Activated CD8-positive, alpha-beta T cell treated with anti-CD3 and anti-CD28 coated beads for 36 hours (primary cell): ENCODE measurements at regions not wholly inside any gene's neighbourhood (a gene's known extent, or its start where the extent isn't known, plus 50 kb on each side); places are given as distances from the start of the nearest gene placed in this dataset.
"Not testable (repeated sequence)": the region's sequence is repeated elsewhere in the genome, so short reads cannot be mapped to it uniquely, and the experiment has no call there.

ENCODE experiments used
- ATAC-seq: fragments of 200-7000 bp; cut with Tn5 transposase; one replicate; pipeline ENCODE4 v1.10.0; 2021; ENCODE audit warnings: mild to moderate bottlenecking, moderate library complexity
- CTCF ChIA-PET: fragments of 350-600 bp; sonication (Branson Sonifier 250); formaldehyde crosslinking; loops from one replicate; lab custom pipeline; 2021; ENCODE audit warnings: antibody characterized with exemption; lab: Charles Lee
- POLR2A ChIA-PET: fragments of 350-600 bp; sonication (Branson Sonifier 250); formaldehyde crosslinking; loops from one replicate; lab custom pipeline; 2021; ENCODE audit warnings: antibody characterized with exemption; lab: Charles Lee
- DNase-seq: peaks from one replicate; pipeline ENCODE4 v3.0.0-alpha.2; 2020
- H3K27ac Mint-ChIP-seq: one replicate; pipeline ENCODE4 v1.8.0; 2021; ENCODE audit warnings: mild to moderate bottlenecking, mixed read lengths
- H3K27me3 Mint-ChIP-seq: one replicate; pipeline ENCODE4 v1.8.0; 2021; ENCODE audit warnings: mixed read lengths
- H3K36me3 Mint-ChIP-seq: one replicate; pipeline ENCODE4 v1.8.0; 2021; ENCODE audit warnings: low read depth, mixed read lengths
- H3K4me1 Mint-ChIP-seq: one replicate; pipeline ENCODE4 v1.8.0; 2021; ENCODE audit warnings: low read depth, mixed read lengths
- H3K4me3 Mint-ChIP-seq: one replicate; pipeline ENCODE4 v1.8.0; 2021; ENCODE audit warnings: mild to moderate bottlenecking, moderate library complexity, mixed read lengths
- H3K9me3 Mint-ChIP-seq: one replicate; pipeline ENCODE4 v1.8.0; 2021; ENCODE audit warnings: mixed read lengths
- intact Hi-C: fragments of 100-400 bp; cut with micrococcal nuclease; formaldehyde crosslinking; loops from one replicate; pipeline ENCODE4 v1.10.0; 2022
- TF ChIP-seq, protein P1 (sequence below): fragments of 200-600 bp; IDR thresholded peaks from one replicate; pipeline ENCODE4 v1.8.0; 2022; ENCODE audit warnings: antibody characterized with exemption, mild to moderate bottlenecking

DNA sequence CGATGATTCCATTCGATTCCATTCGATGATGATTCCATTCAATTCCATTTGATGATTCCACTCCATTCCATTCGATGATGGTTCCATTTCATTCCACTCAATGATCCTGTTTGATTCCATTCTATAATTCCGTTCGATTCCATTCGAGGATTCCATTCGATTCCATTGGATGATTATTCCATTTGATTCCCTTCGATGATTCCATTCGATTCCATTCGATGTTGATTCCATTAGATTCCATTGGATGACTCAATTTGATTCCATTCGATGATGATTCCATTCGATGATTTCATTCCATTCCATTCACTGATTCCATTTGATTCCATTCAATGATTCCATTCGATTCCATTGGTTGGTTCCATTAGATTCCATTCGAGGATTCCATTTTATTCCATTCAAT lies 1084.4 kb downstream of the RPIA start:
- ATAC-seq (no peak), DNase-seq (no peak)
- H3K9me3 Mint-ChIP-seq = peaks cover 65% of the 10 kb centered on the region
- H3K4me1 Mint-ChIP-seq = no peaks in the 10 kb centered on the region
- H3K27ac Mint-ChIP-seq = no peak overlapping the region
- H3K36me3 Mint-ChIP-seq = peaks cover 33% of the 10 kb centered on the region
- TF ChIP-seq, protein P1, sequence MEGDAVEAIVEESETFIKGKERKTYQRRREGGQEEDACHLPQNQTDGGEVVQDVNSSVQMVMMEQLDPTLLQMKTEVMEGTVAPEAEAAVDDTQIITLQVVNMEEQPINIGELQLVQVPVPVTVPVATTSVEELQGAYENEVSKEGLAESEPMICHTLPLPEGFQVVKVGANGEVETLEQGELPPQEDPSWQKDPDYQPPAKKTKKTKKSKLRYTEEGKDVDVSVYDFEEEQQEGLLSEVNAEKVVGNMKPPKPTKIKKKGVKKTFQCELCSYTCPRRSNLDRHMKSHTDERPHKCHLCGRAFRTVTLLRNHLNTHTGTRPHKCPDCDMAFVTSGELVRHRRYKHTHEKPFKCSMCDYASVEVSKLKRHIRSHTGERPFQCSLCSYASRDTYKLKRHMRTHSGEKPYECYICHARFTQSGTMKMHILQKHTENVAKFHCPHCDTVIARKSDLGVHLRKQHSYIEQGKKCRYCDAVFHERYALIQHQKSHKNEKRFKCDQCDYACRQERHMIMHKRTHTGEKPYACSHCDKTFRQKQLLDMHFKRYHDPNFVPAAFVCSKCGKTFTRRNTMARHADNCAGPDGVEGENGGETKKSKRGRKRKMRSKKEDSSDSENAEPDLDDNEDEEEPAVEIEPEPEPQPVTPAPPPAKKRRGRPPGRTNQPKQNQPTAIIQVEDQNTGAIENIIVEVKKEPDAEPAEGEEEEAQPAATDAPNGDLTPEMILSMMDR = no peak
- POLR2A ChIA-PET = no interaction called here
- H3K27me3 Mint-ChIP-seq = no peaks in the 10 kb centered on the region
- CTCF ChIA-PET = no interaction called here
- intact Hi-C loops = no loop called here
- no peak overlapping the region for H3K4me3 Mint-ChIP-seq

DNA sequence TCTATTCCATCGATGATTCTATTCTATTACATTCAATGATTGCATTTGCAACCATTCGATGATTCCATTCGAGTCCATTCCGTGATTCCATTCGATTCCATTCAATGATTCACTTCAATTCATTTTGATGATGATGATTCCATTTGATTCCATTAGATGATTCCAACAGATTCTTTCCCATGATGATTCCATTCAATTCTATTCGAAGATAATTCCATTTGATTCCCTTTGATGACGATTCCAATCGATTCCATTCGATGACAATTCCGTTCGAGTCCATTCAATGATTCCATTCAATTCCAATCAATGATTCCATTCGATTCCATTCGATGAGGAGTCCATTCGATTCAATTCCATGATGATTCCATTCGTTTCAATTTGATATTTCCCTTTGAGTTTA lies 1088.8 kb downstream of the RPIA start:
- H3K9me3 Mint-ChIP-seq = peaks cover 85% of the 10 kb centered on the region
- intact Hi-C loops = no loop called here
- TF ChIP-seq, protein P1 = no peak
- ChIA-PET POLR2A (no interaction called here), CTCF (no interaction called here)
- ATAC-seq = no peak
- DNase-seq = no peak
- H3K27me3 Mint-ChIP-seq = no peaks in the 10 kb centered on the region
- H3K4me1 Mint-ChIP-seq = no peaks in the 10 kb centered on the region
- peaks cover 64% of the 10 kb centered on the region for H3K36me3 Mint-ChIP-seq
- no peak overlapping the region for H3K4me3 Mint-ChIP-seq
- no peak overlapping the region for H3K27ac Mint-ChIP-seq

- Mint-ChIP-seq H3K27ac (no peak overlapping the region), H3K36me3 (peaks cover 54% of the 10 kb centered on the region), H3K4me3 (no peak overlapping the region), H3K27me3 (no peaks in the 10 kb centered on the region), H3K4me1 (no peaks in the 10 kb centered on the region), H3K9me3 (peaks cover 76% of the 10 kb centered on the region)
- intact Hi-C loops = no loop called here
- ATAC-seq = no peak
- ChIA-PET CTCF (no interaction called here), POLR2A (no interaction called here)
- DNase-seq = no peak
- TF ChIP-seq, protein P1 = no peak
These were observed 1090.5 kb downstream of the RPIA start for GRCh38 chr2:89781962-89782361.

DNA sequence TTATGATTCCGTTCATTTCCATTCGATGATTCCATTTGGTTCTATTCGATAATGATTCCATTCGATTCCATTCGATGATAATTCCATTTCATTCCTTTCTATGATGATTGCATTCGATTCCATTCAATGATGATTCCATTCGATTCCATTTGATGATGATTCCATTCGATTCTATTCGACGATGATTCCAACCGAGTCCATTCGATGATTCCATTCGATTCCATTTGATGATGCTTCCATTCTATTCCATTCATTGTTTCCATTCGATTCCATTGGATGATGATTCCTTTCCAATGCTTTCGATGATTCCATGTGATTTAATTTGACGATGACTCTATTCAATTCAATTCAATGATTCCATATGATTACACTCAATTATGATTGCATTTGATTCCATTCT lies 1093.5 kb downstream of the RPIA start:
- TF ChIP-seq, protein P1 = no peak
- ChIA-PET POLR2A (no interaction called here), CTCF (no interaction called here)
- H3K27me3 Mint-ChIP-seq = no peaks in the 10 kb centered on the region
- no peak for DNase-seq
- intact Hi-C loops = no loop called here
- H3K9me3 Mint-ChIP-seq = peaks cover 87% of the 10 kb centered on the region
- peaks cover 62% of the 10 kb centered on the region for H3K36me3 Mint-ChIP-seq
- no peak for ATAC-seq
- no peaks in the 10 kb centered on the region for H3K4me1 Mint-ChIP-seq
- H3K4me3 Mint-ChIP-seq = no peak overlapping the region
- H3K27ac Mint-ChIP-seq = no peak overlapping the region

GRCh38 chr2:89785528-89785927 lies 1094.1 kb downstream of the RPIA start:
- DNase-seq, H3K4me1 Mint-ChIP-seq, ATAC-seq, intact Hi-C loops, POLR2A ChIA-PET, H3K27me3 Mint-ChIP-seq, H3K4me3 Mint-ChIP-seq, H3K27ac Mint-ChIP-seq, CTCF ChIA-PET: not testable (repeated sequence)
- Mint-ChIP-seq H3K36me3 (peaks cover 60% of the 10 kb centered on the region), H3K9me3 (peaks cover 86% of the 10 kb centered on the region)

DNA sequence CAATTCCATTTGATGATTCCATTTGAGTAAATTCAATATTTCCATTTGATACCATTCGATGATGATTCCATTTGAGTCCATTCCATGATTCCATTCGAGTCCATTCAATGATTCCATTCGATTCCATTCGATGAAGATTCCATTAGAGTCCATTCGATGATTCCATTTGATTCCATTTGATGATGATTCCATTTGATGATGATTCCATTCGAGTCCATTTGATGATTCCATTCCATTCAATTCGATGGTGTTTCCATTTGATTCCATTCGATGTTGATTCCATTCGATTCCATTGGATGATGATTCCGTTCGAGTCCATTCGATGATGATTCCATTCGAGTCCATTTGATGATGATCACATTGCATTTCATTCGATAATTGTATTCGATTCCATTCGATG lies 1095.2 kb downstream of the RPIA start:
- intact Hi-C loops, POLR2A ChIA-PET, H3K27ac Mint-ChIP-seq, ATAC-seq, DNase-seq, H3K27me3 Mint-ChIP-seq, CTCF ChIA-PET, H3K4me3 Mint-ChIP-seq, H3K4me1 Mint-ChIP-seq: not testable (repeated sequence)
- Mint-ChIP-seq H3K36me3 (peaks cover 58% of the 10 kb centered on the region), H3K9me3 (peaks cover 85% of the 10 kb centered on the region)

- H3K9me3 Mint-ChIP-seq = peaks cover 87% of the 10 kb centered on the region
- H3K36me3 Mint-ChIP-seq = peaks cover 58% of the 10 kb centered on the region
- H3K4me3 Mint-ChIP-seq = not testable (repeated sequence)
These were observed 1104.1 kb downstream of the RPIA start for GRCh38 chr2:89795530-89795929.

More at GRCh38 chr2:89795530-89795929, 1104.1 kb downstream of the RPIA start:
- DNase-seq, POLR2A ChIA-PET, intact Hi-C loops, H3K27me3 Mint-ChIP-seq, ATAC-seq, H3K27ac Mint-ChIP-seq, CTCF ChIA-PET, H3K4me1 Mint-ChIP-seq: not testable (repeated sequence)
